HepG2 (cell line): ENCODE measurements at regions not wholly inside any gene's neighbourhood (a gene's known extent, or its start where the extent isn't known, plus 50 kb on each side); places are given as distances from the start of the nearest gene placed in this dataset.

Experiments
- ATAC-seq: fragments of 200-7000 bp; cut with Tn5 transposase; 3 replicates; pipeline ENCODE4 v1.9.1; 2020; ENCODE audit warnings: mild to moderate bottlenecking, moderate library complexity
- BruUV-seq: library from RNA; stranded (reverse); fragments of 400-500 nt; replicated peaks from 2 replicates; lab custom pipeline; 2021; lab: Mats Ljungman, UMichigan
- CTCF ChIA-PET: fragments of 300-600 bp; formaldehyde crosslinking; extraction: SDS; loops from one replicate; lab custom pipeline; 2021; ENCODE audit warnings: low total read pairs, inconsistent platforms, low intra/inter-chr PET ratio; lab: Yijun Ruan, JAX
- POLR2A ChIA-PET: fragments of 350-600 bp; sonication (Branson Sonifier 250); formaldehyde crosslinking; loops from one replicate; lab custom pipeline; 2020; ENCODE audit warnings: antibody characterized with exemption, inconsistent platforms; lab: Yijun Ruan, JAX
- DNase-seq: peaks from one replicate; pipeline ENCODE4 v3.0.0-alpha.2; 2015; ENCODE audit warnings: low spot score
- FAIRE-seq: peaks from 3 replicates; lab custom pipeline; 2011; peaks lifted over from hg19 to GRCh38; lab: Jason Lieb, UNC
- H2AFZ ChIP-seq: one replicate; pipeline ENCODE4 v1.6.1; 2011; ENCODE audit warnings: low read length, inconsistent platforms
- H3K27ac ChIP-seq: fragments of 300-600 bp; 3 replicates; pipeline ENCODE4 v1.8.0; 2011; ENCODE audit warnings: mixed run types, mild to moderate bottlenecking, mixed read lengths, low read length, inconsistent platforms; ENCODE audit not compliant: insufficient read depth; ENCODE audit errors: extremely low read length
- H3K27me3 ChIP-seq, 2 experiments: fragments of 200-600 bp in 1 of 2; 2 replicates in 1 of 2; 3 replicates in 1 of 2; pipeline versions ENCODE4 v1.6.0 to v1.8.0; 2011; ENCODE audit warnings: low read length in 2 of 2, mild to moderate bottlenecking in 2 of 2, moderate library complexity in 2 of 2, inconsistent platforms in 1 of 2; ENCODE audit not compliant: insufficient read depth in 2 of 2, control insufficient read depth in 1 of 2
- H3K36me3 ChIP-seq, 2 experiments: fragments of 200-600 bp in 1 of 2; replicated peaks in 1 of 2; 2 replicates in 1 of 2; 3 replicates in 1 of 2; pipeline versions ENCODE4 v1.5.1 to v1.8.0; 2011; ENCODE audit warnings: low read length in 2 of 2, inconsistent platforms in 1 of 2; ENCODE audit not compliant: insufficient read depth in 2 of 2, control insufficient read depth in 1 of 2
- H3K4me1 ChIP-seq: 2 replicates; pipeline ENCODE4 v1.5.1; 2012; ENCODE audit warnings: low read length, inconsistent platforms; ENCODE audit not compliant: insufficient read depth
- H3K4me2 ChIP-seq: 2 replicates; pipeline ENCODE4 v1.6.0; 2011; ENCODE audit warnings: low read depth, low read length, inconsistent platforms
- H3K4me3 ChIP-seq, 3 experiments: fragments of 200-600 bp in 1 of 3; sonication (generic), shearing (Covaris generic) in 1 of 3; replicated peaks in 1 of 3; 2 replicates each; pipeline ENCODE4 v1.5.1; 2011 to 2016; ENCODE audit warnings: low read length in 3 of 3, inconsistent platforms in 2 of 3, low read depth in 2 of 3, mild to moderate bottlenecking in 2 of 3, control low read depth in 1 of 3, mixed read lengths in 1 of 3; ENCODE audit not compliant: insufficient read depth in 1 of 3
- H3K79me2 ChIP-seq: one replicate; pipeline ENCODE4 v1.6.1; 2011; ENCODE audit warnings: low read length, inconsistent platforms; ENCODE audit not compliant: insufficient read depth
- H3K9ac ChIP-seq: 2 replicates; pipeline ENCODE4 v1.6.0; 2011; ENCODE audit warnings: mild to moderate bottlenecking, low read depth, low read length, inconsistent platforms; ENCODE audit not compliant: insufficient read depth
- H3K9me3 ChIP-seq: 2 replicates; pipeline ENCODE4 v1.5.1; 2012; ENCODE audit warnings: mild to moderate bottlenecking, low read length
- H4K20me1 ChIP-seq: 2 replicates; pipeline ENCODE4 v1.6.0; 2011; ENCODE audit warnings: inconsistent platforms, mild to moderate bottlenecking, low read length, moderate library complexity; ENCODE audit not compliant: insufficient read depth
- AKAP8 ChIP-seq: sonication (generic); formaldehyde crosslinking; IDR thresholded peaks from 2 replicates; pipeline ENCODE4 v1.5.1; 2020; ENCODE audit warnings: mild to moderate bottlenecking, missing genetic modification reagents
- ARNT2 ChIP-seq: sonication (generic); formaldehyde crosslinking; IDR thresholded peaks from 2 replicates; pipeline ENCODE4 v1.8.0; 2022; ENCODE audit warnings: mild to moderate bottlenecking, low read depth, missing genetic modification reagents, moderate library complexity
- EHMT2 ChIP-seq: fragments of 200-600 bp; sonication (generic); IDR thresholded peaks from 2 replicates; pipeline ENCODE4 v1.7.0; 2017; ENCODE audit warnings: antibody characterized with exemption, low read depth, low read length, borderline replicate concordance
- HDAC2 ChIP-seq: sonication (generic); formaldehyde crosslinking; IDR thresholded peaks from 2 replicates; pipeline ENCODE4 v1.4.0; 2020; ENCODE audit warnings: missing genetic modification reagents
- MEF2D ChIP-seq: sonication (generic); formaldehyde crosslinking; IDR thresholded peaks from 2 replicates; pipeline ENCODE4 v1.5.1; 2020; ENCODE audit warnings: mild to moderate bottlenecking, missing genetic modification reagents
- MEIS2 ChIP-seq: sonication (generic); formaldehyde crosslinking; IDR thresholded peaks from 2 replicates; pipeline ENCODE4 v1.9.0; 2021; ENCODE audit warnings: mild to moderate bottlenecking, missing genetic modification reagents
- MTF2 ChIP-seq: sonication (generic); formaldehyde crosslinking; IDR thresholded peaks from 2 replicates; pipeline ENCODE4 v1.5.0; 2020; ENCODE audit warnings: missing genetic modification reagents, borderline replicate concordance
- RXRB ChIP-seq: IDR thresholded peaks from 2 replicates; pipeline ENCODE4 v1.6.1; 2016; ENCODE audit warnings: borderline replicate concordance, missing genetic modification reagents, missing compliant biosample characterization
- WGBS: methylation state at CpG from one replicate; pipeline ENCODE4 v1.1.6; 2017; ENCODE audit warnings: low lambda C conversion rate; 5-methylcytosine and 5-hydroxymethylcytosine counted together
- in situ Hi-C: cut with HindIII; loops from 2 replicates; pipeline ENCODE4 v1.10.0; 2017; ENCODE audit warnings: low pct_unique_long_range_greater_than_20kb; ENCODE audit not compliant: extremely low pct_ligation_motif_present
- intact Hi-C: fragments of 100-400 bp; cut with micrococcal nuclease; formaldehyde crosslinking; loops from one replicate; pipeline ENCODE4 v1.10.0; 2022; ENCODE audit not compliant: unreplicated experiment
- TF ChIP-seq, protein P1 (sequence below): IDR thresholded peaks from 2 replicates; pipeline ENCODE4 v1.6.1; 2012; ENCODE audit warnings: low read length, improper control_type of control experiment
- TF ChIP-seq, protein P2 (sequence below): sonication (generic); formaldehyde crosslinking; IDR thresholded peaks from 2 replicates; pipeline ENCODE4 v1.5.1; 2020; ENCODE audit warnings: missing genetic modification reagents, mild to moderate bottlenecking, borderline replicate concordance

DNA sequence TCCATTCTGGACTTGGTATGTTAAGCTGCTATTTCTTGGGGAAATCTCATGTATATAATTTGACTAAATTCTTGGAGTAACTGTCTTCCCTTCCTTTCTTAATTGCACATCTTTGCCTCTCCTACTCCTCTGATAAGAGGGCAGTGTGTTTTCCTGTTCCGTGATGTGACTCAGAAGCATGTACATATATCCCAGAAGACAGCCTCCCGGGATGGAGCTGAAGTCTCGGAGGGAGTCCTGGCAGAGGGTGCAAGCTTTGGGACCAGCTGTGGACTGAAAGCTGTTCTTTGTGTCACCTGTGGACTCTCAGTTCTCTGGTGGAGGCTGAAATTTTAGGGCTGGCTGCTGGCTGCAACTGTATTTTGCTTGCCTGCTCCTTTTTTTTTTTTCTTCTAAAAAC lies 54.7 kb upstream of the MGAT5 start:
- no peaks in the 10 kb centered on the region for H3K9me3 ChIP-seq
- no peak for FAIRE-seq
- no peak for DNase-seq
- no peak for ATAC-seq
- no peak overlapping the region for H3K4me3 ChIP-seq
- H2AFZ ChIP-seq, result no peak overlapping the region
- H3K4me2 ChIP-seq, result no peak overlapping the region
- H3K79me2 ChIP-seq, result peaks cover 41% of the 10 kb centered on the region
- H3K9ac ChIP-seq, result no peak overlapping the region
- H3K4me1 ChIP-seq, result peaks cover 17% of the 10 kb centered on the region
- WGBS, result 98% methylated on average over 3 of the region's 3 CpGs
- no peak for TF ChIP-seq HDAC2 (CRISPR knock-in tag)
- no peak for TF ChIP-seq EHMT2
- no peak for TF ChIP-seq ARNT2
- TF ChIP-seq, protein P1, sequence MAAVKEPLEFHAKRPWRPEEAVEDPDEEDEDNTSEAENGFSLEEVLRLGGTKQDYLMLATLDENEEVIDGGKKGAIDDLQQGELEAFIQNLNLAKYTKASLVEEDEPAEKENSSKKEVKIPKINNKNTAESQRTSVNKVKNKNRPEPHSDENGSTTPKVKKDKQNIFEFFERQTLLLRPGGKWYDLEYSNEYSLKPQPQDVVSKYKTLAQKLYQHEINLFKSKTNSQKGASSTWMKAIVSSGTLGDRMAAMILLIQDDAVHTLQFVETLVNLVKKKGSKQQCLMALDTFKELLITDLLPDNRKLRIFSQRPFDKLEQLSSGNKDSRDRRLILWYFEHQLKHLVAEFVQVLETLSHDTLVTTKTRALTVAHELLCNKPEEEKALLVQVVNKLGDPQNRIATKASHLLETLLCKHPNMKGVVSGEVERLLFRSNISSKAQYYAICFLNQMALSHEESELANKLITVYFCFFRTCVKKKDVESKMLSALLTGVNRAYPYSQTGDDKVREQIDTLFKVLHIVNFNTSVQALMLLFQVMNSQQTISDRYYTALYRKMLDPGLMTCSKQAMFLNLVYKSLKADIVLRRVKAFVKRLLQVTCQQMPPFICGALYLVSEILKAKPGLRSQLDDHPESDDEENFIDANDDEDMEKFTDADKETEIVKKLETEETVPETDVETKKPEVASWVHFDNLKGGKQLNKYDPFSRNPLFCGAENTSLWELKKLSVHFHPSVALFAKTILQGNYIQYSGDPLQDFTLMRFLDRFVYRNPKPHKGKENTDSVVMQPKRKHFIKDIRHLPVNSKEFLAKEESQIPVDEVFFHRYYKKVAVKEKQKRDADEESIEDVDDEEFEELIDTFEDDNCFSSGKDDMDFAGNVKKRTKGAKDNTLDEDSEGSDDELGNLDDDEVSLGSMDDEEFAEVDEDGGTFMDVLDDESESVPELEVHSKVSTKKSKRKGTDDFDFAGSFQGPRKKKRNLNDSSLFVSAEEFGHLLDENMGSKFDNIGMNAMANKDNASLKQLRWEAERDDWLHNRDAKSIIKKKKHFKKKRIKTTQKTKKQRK, result no peak
- TF ChIP-seq RXRB (CRISPR knock-in tag), result no peak
- no peak for TF ChIP-seq MEF2D (CRISPR knock-in tag)
- TF ChIP-seq, protein P2, sequence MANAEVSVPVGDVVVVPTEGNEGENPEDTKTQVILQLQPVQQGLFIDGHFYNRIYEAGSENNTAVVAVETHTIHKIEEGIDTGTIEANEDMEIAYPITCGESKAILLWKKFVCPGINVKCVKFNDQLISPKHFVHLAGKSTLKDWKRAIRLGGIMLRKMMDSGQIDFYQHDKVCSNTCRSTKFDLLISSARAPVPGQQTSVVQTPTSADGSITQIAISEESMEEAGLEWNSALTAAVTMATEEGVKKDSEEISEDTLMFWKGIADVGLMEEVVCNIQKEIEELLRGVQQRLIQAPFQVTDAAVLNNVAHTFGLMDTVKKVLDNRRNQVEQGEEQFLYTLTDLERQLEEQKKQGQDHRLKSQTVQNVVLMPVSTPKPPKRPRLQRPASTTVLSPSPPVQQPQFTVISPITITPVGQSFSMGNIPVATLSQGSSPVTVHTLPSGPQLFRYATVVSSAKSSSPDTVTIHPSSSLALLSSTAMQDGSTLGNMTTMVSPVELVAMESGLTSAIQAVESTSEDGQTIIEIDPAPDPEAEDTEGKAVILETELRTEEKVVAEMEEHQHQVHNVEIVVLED, result no peak
- no peak for TF ChIP-seq MEIS2 (CRISPR knock-in tag)
- no peak for TF ChIP-seq MTF2
- TF ChIP-seq AKAP8 (CRISPR knock-in tag), result no peak
- no peaks in the 10 kb centered on the region for H4K20me1 ChIP-seq
- in situ Hi-C loops, result no loop called here
- CTCF ChIA-PET, result no interaction called here
- H3K27me3 ChIP-seq, result no peaks in the 10 kb centered on the region
- BruUV-seq, result no TSS peak
- POLR2A ChIA-PET, result no interaction called here
- intact Hi-C loops, result no loop called here
- H3K36me3 ChIP-seq, result no peaks in the 10 kb centered on the region
- no peak overlapping the region for H3K27ac ChIP-seq
